Mesenchymal stem cell (in vitro differentiated cells and primary cell): ENCODE measurements at regions not wholly inside any gene's neighbourhood (a gene's known extent, or its start where the extent isn't known, plus 50 kb on each side); places are given as distances from the start of the nearest gene placed in this dataset.
A peak's percentile ranks its signal among the peaks of the same experiment; 100 is the strongest.

Experiments used
- DNase-seq: peaks from one replicate; pipeline ENCODE4 v3.0.0-alpha.2; 2013
- H2AFZ ChIP-seq: one replicate; pipeline ENCODE4 v1.6.1; 2013; ENCODE audit warnings: low read depth, mild to moderate bottlenecking, control low read depth, inconsistent platforms, low read length, moderate library complexity
- H2AK5ac ChIP-seq: 2 replicates; pipeline ENCODE4 v1.6.1; 2013; ENCODE audit warnings: low read length, moderate library complexity, mild to moderate bottlenecking, inconsistent platforms; ENCODE audit not compliant: severe bottlenecking
- H2BK120ac ChIP-seq: one replicate; pipeline ENCODE4 v1.6.1; 2013; ENCODE audit warnings: low read depth, mild to moderate bottlenecking, inconsistent platforms, low read length, moderate library complexity
- H2BK12ac ChIP-seq, 2 experiments: one replicate each; pipeline ENCODE4 v1.6.1; 2013; ENCODE audit warnings: inconsistent platforms in 2 of 2, low read length in 2 of 2, mild to moderate bottlenecking in 2 of 2, moderate library complexity in 2 of 2, control low read depth in 1 of 2
- H2BK15ac ChIP-seq: one replicate; pipeline ENCODE4 v1.6.1; 2013; ENCODE audit warnings: mild to moderate bottlenecking, low read depth, inconsistent platforms; ENCODE audit not compliant: poor library complexity, severe bottlenecking
- H2BK5ac ChIP-seq: 2 replicates; pipeline ENCODE4 v1.6.1; 2013; ENCODE audit warnings: low read depth, mild to moderate bottlenecking, low read length, control low read depth, inconsistent platforms; ENCODE audit not compliant: poor library complexity, severe bottlenecking
- H3K14ac ChIP-seq, 2 experiments: one replicate each; pipeline ENCODE4 v1.6.1; 2013; ENCODE audit warnings: inconsistent platforms in 2 of 2, low read length in 2 of 2, control low read depth in 1 of 2, mild to moderate bottlenecking in 1 of 2, moderate library complexity in 1 of 2
- H3K18ac ChIP-seq, 2 experiments: one replicate each; pipeline ENCODE4 v1.6.1; 2013; ENCODE audit warnings: inconsistent platforms in 2 of 2, low read length in 2 of 2, control low read depth in 1 of 2, low read depth in 1 of 2, mild to moderate bottlenecking in 1 of 2
- H3K23ac ChIP-seq, 2 experiments: one replicate each; pipeline ENCODE4 v1.6.1; 2013; ENCODE audit warnings: inconsistent platforms in 2 of 2, low read length in 2 of 2, mild to moderate bottlenecking in 2 of 2, moderate library complexity in 2 of 2, control low read depth in 1 of 2
- H3K27ac ChIP-seq: 2 replicates; pipeline ENCODE4 v1.5.1; 2013; ENCODE audit warnings: mild to moderate bottlenecking, moderate library complexity, low read length, control low read depth, inconsistent platforms; ENCODE audit not compliant: poor library complexity, severe bottlenecking
- H3K27me3 ChIP-seq, 2 experiments: 2 replicates each; pipeline versions ENCODE4 v1.6.1 to v1.7.0; 2013; ENCODE audit warnings: low read length in 2 of 2, mild to moderate bottlenecking in 2 of 2, moderate library complexity in 2 of 2, control low read depth in 1 of 2, inconsistent platforms in 1 of 2; ENCODE audit not compliant: control insufficient read depth in 1 of 2, insufficient read depth in 1 of 2
- H3K36me3 ChIP-seq, 2 experiments: 2 replicates each; pipeline versions ENCODE4 v1.6.1 to v1.7.0; 2013; ENCODE audit warnings: low read length in 2 of 2, control low read depth in 1 of 2, inconsistent platforms in 1 of 2, low read depth in 1 of 2, mild to moderate bottlenecking in 1 of 2; ENCODE audit not compliant: insufficient read depth in 2 of 2, control insufficient read depth in 1 of 2
- H3K4ac ChIP-seq, 2 experiments: one replicate each; pipeline ENCODE4 v1.6.1; 2013; ENCODE audit warnings: inconsistent platforms in 2 of 2, low read length in 2 of 2, mild to moderate bottlenecking in 2 of 2, moderate library complexity in 2 of 2, control low read depth in 1 of 2, low read depth in 1 of 2
- H3K4me1 ChIP-seq: 2 replicates; pipeline ENCODE4 v1.6.1; 2013; ENCODE audit warnings: low read depth, low read length, control low read depth; ENCODE audit not compliant: control insufficient read depth, insufficient read depth
- H3K4me2 ChIP-seq: 2 replicates; pipeline ENCODE4 v1.6.1; 2013; ENCODE audit warnings: low read length, mild to moderate bottlenecking, inconsistent platforms; ENCODE audit not compliant: poor library complexity, severe bottlenecking
- H3K4me3 ChIP-seq, 2 experiments: 2 replicates each; pipeline versions ENCODE4 v1.5.1 to v1.7.0; 2013; ENCODE audit warnings: low read length in 2 of 2, mild to moderate bottlenecking in 2 of 2, control low read depth in 1 of 2, low read depth in 1 of 2; ENCODE audit not compliant: insufficient read depth in 1 of 2
- H3K79me1 ChIP-seq: replicated peaks from 2 replicates; pipeline ENCODE4 v1.6.1; 2013; ENCODE audit warnings: mild to moderate bottlenecking, control low read depth, low read length, inconsistent platforms; ENCODE audit not compliant: poor library complexity, severe bottlenecking
- H3K9ac ChIP-seq: 2 replicates; pipeline ENCODE4 v1.7.0; 2013; ENCODE audit warnings: mild to moderate bottlenecking, low read length, moderate library complexity
- H3K9me3 ChIP-seq: 2 replicates; pipeline ENCODE4 v1.7.0; 2013; ENCODE audit warnings: mild to moderate bottlenecking, low read length; ENCODE audit not compliant: control insufficient read depth
- H4K8ac ChIP-seq: one replicate; pipeline ENCODE4 v1.6.1; 2013; ENCODE audit warnings: inconsistent platforms, mild to moderate bottlenecking, low read length, moderate library complexity
- H4K91ac ChIP-seq: one replicate; pipeline ENCODE4 v1.6.1; 2013; ENCODE audit warnings: mild to moderate bottlenecking, low read length, inconsistent platforms
- WGBS: methylation state at CpG from one replicate; pipeline ENCODE4 v1.1.7; 2013; ENCODE audit warnings: mixed read lengths; 5-methylcytosine and 5-hydroxymethylcytosine counted together

DNA sequence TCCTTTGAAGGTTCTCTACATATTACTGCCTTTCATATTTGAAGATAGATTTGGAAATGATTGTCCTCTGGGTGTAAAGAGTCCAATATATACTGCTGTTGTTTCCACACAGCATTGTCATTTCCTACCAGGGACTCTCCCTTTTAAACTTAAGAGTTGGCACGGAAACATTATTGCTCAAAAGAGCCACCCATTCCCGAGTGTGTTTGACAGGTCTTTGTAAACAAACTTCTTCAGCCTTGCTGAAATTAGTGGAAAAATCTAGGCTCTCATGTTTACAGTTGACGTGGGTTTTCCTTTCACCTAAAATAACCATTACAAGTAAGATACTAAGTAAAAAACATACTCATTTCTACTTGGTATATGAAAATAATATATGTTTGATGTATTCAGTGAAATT is 111.4 kb upstream of the LIMCH1 start:
- peak; percentile 85 for DNase-seq
- no peak overlapping the region for H3K23ac ChIP-seq
- no peaks in the 10 kb centered on the region for H3K9me3 ChIP-seq
- no peak overlapping the region for H3K4ac ChIP-seq
- H2BK15ac ChIP-seq, result no peak overlapping the region
- H2AFZ ChIP-seq, result no peak overlapping the region
- no peak overlapping the region for H3K4me3 ChIP-seq
- no peak overlapping the region for H3K4me2 ChIP-seq
- H3K18ac ChIP-seq, result peak overlapping the region in 1 of 2 experiments; percentile 83
- H3K79me1 ChIP-seq, result no peaks in the 10 kb centered on the region
- no peak overlapping the region for H4K8ac ChIP-seq
- no peak overlapping the region for H4K91ac ChIP-seq
- no peak overlapping the region for H2BK12ac ChIP-seq
- WGBS, result 7% methylated on average over 2 of the region's 3 CpGs
- H3K27me3 ChIP-seq, result no peaks in the 10 kb centered on the region
- no peak overlapping the region for H2AK5ac ChIP-seq
- no peak overlapping the region for H3K14ac ChIP-seq
- no peaks in the 10 kb centered on the region for H3K4me1 ChIP-seq
- no peak overlapping the region for H2BK120ac ChIP-seq
- no peak overlapping the region for H3K27ac ChIP-seq
- H3K36me3 ChIP-seq, result no peaks in the 10 kb centered on the region
- no peak overlapping the region for H3K9ac ChIP-seq
- no peak overlapping the region for H2BK5ac ChIP-seq

DNA sequence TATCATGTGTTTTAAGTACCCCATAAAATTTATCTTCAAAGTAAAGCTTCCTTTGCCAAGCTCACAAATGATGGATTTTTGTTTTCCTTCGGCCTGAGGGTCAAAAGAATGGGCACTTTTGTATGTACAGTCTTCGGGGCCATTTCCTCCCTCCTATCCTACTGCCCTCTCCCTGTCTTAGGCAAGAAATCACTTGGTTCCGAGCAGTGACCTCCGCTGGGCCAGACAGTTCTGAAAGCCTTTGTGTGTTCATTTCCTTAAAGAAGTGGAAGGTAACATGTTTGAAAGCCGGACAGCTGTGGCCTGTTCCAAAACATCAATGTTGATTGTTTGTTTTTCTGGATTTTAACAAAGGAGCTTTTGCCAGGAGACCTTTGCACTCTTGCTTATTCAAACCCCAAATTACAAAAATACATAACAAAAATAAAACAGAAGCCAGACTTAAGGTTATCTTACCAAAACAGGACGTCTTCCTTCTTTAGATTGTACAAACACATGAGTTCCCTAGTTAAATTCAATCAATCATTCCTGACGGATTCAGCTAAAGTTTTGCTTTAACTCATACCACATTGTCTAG is 110.6 kb upstream of the LIMCH1 start:
- H4K8ac ChIP-seq, result peak overlapping the region; percentile 82
- 24% methylated on average over 7 of the region's 7 CpGs for WGBS
- no peak overlapping the region for H2BK5ac ChIP-seq
- H3K79me1 ChIP-seq, result no peaks in the 10 kb centered on the region
- no peak overlapping the region for H3K14ac ChIP-seq
- peak overlapping the region in 1 of 2 experiments; percentile 75 for H3K18ac ChIP-seq
- no peak overlapping the region for H3K27ac ChIP-seq
- H2AK5ac ChIP-seq, result no peak overlapping the region
- H3K4me2 ChIP-seq, result no peak overlapping the region
- no peak overlapping the region for H3K23ac ChIP-seq
- no peak overlapping the region for H2AFZ ChIP-seq
- no peak overlapping the region for H3K4me3 ChIP-seq
- no peak overlapping the region for H2BK12ac ChIP-seq
- H3K4ac ChIP-seq, result no peak overlapping the region
- H3K9me3 ChIP-seq, result no peaks in the 10 kb centered on the region
- no peak overlapping the region for H2BK15ac ChIP-seq
- H3K27me3 ChIP-seq, result no peaks in the 10 kb centered on the region
- no peak overlapping the region for H2BK120ac ChIP-seq
- no peak for DNase-seq
- H3K4me1 ChIP-seq, result no peaks in the 10 kb centered on the region
- H3K9ac ChIP-seq, result no peak overlapping the region
- H4K91ac ChIP-seq, result peak overlapping the region; percentile 50
- no peaks in the 10 kb centered on the region for H3K36me3 ChIP-seq

DNA sequence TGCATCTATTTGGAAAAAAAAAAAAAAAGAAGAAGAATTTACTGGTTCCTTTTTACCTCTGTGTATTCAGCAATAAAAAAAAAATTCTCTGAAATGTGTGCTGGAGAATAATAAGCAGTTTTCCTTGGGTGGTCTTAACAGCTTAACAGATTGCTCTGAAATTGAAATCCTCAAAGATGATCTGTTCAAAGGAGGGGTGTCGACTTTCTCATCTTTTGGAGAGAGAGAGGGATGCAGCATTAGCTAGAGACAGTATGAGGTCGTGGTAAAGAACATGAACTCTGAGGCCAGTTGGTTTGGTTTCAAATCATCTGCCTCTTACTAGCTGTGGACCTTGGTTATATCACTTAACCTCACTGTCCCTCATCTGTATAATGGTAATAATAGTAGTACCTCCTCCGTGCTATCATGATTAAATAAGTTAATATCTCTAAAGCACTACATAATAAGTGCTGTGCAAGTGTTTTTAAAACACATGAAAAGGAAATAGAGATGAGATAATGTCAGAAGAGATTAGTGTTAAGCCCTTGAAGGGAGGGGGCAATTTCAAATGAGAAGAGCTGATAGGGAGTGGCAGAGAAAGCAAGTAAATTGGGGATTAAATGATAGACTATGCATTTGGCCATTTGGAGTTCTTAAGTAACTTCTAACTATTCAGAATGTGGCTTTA is 109.9 kb upstream of the LIMCH1 start:
- no peak overlapping the region for H4K8ac ChIP-seq
- no peaks in the 10 kb centered on the region for H3K36me3 ChIP-seq
- 46% methylated on average over 1 of the region's 3 CpGs for WGBS
- peak overlapping the region; percentile 54 to 75 for H3K18ac ChIP-seq
- H2AFZ ChIP-seq, result no peak overlapping the region
- H3K23ac ChIP-seq, result no peak overlapping the region
- H3K4me2 ChIP-seq, result no peak overlapping the region
- no peak for DNase-seq
- H4K91ac ChIP-seq, result no peak overlapping the region
- H3K9me3 ChIP-seq, result no peaks in the 10 kb centered on the region
- H2BK5ac ChIP-seq, result no peak overlapping the region
- H3K27me3 ChIP-seq, result no peaks in the 10 kb centered on the region
- H2BK12ac ChIP-seq, result no peak overlapping the region
- no peak overlapping the region for H2BK15ac ChIP-seq
- H3K27ac ChIP-seq, result no peak overlapping the region
- H2AK5ac ChIP-seq, result no peak overlapping the region
- H3K4me1 ChIP-seq, result no peaks in the 10 kb centered on the region
- no peak overlapping the region for H3K4me3 ChIP-seq
- H2BK120ac ChIP-seq, result no peak overlapping the region
- H3K79me1 ChIP-seq, result no peaks in the 10 kb centered on the region
- no peak overlapping the region for H3K4ac ChIP-seq
- no peak overlapping the region for H3K9ac ChIP-seq
- H3K14ac ChIP-seq, result no peak overlapping the region

DNA sequence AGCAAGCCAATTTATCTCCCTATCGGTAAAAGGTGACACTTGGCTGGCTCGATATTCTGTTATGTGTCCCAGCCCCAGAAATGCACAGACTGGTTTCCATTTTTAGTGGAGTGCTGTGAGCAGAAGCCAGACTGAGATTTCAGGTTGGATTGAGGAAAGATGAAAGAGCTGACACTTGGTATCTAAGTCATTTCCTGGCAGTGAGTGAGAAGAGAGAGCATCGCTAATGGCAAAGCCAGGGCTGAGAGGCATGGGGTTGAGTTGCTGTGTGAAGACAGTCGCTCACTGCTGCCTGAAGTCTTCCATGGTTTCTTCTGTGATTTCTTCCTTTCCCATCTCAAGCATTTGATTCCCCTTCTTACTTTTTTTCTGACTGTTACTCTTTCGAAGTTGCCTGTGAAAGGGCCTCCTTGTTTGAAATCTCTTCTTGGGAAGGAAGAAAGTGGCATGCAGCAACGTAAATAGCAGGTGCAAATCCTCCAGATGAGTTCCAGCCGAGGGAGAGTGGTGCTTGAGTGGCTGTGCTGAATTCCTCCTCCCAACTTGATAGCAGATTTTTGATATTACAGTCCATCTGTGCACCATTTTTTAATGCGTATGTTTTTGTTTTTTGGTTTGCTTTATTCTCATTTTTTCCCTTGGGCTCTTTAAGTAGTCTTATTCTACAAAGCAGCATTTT is 109.2 kb upstream of the LIMCH1 start:
- H3K79me1 ChIP-seq, result no peaks in the 10 kb centered on the region
- no peak overlapping the region for H4K8ac ChIP-seq
- H2BK15ac ChIP-seq, result no peak overlapping the region
- WGBS, result 64% methylated on average over 7 of the region's 8 CpGs
- no peaks in the 10 kb centered on the region for H3K36me3 ChIP-seq
- H3K23ac ChIP-seq, result no peak overlapping the region
- no peak overlapping the region for H3K4me3 ChIP-seq
- H3K14ac ChIP-seq, result no peak overlapping the region
- no peak overlapping the region for H2AFZ ChIP-seq
- no peak overlapping the region for H3K27ac ChIP-seq
- H3K18ac ChIP-seq, result peak overlapping the region; percentile 41 to 75
- DNase-seq, result no peak
- H3K4me2 ChIP-seq, result no peak overlapping the region
- H2BK120ac ChIP-seq, result no peak overlapping the region
- no peak overlapping the region for H3K9ac ChIP-seq
- H3K9me3 ChIP-seq, result no peaks in the 10 kb centered on the region
- peaks cover 3% of the 10 kb centered on the region for H3K4me1 ChIP-seq
- H3K27me3 ChIP-seq, result no peaks in the 10 kb centered on the region
- peak overlapping the region; percentile 49 to 80 for H2BK12ac ChIP-seq
- H4K91ac ChIP-seq, result no peak overlapping the region
- no peak overlapping the region for H2AK5ac ChIP-seq
- peak overlapping the region in 1 of 2 experiments; percentile 75 for H3K4ac ChIP-seq
- H2BK5ac ChIP-seq, result no peak overlapping the region
